ENCODE measurements at regions not wholly inside any gene's neighbourhood (a gene's known extent, or its start where the extent isn't known, plus 50 kb on each side); places are given as distances from the start of the nearest gene placed in this dataset.

DNA sequence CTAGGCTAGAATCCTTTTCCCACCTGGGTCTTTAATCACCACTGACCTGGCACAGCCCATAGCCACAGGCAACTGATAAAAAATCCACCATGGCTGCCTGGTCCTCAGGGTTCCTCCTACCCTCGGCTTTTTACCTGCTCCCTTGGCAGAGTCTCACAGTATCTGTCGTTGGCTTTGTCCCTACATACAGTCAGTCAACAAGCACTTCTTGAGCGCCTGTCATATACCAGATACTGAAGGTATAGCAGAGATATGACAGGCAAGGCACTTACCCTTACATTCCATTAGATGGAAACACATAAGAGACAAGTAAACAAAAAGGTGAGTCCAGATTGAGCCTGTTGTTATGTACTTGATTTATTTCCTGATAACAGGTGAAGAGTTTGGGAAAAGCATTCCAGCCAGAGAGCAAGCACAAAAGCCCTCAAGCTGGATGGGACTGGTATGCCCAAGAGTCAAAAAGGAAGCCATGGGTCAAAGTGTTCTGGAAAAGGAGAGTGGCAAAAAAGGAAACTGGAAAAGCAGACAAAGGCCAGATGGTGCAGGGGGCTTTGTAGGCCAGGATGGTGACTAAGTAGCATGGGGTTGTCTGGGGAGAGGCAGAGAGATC, 247.0 kb downstream of the CHD9NB start:
- TF ChIP-seq EZH2 (IDR thresholded peaks at IDR 0.05): no peak
- TF ChIP-seq, protein P1, sequence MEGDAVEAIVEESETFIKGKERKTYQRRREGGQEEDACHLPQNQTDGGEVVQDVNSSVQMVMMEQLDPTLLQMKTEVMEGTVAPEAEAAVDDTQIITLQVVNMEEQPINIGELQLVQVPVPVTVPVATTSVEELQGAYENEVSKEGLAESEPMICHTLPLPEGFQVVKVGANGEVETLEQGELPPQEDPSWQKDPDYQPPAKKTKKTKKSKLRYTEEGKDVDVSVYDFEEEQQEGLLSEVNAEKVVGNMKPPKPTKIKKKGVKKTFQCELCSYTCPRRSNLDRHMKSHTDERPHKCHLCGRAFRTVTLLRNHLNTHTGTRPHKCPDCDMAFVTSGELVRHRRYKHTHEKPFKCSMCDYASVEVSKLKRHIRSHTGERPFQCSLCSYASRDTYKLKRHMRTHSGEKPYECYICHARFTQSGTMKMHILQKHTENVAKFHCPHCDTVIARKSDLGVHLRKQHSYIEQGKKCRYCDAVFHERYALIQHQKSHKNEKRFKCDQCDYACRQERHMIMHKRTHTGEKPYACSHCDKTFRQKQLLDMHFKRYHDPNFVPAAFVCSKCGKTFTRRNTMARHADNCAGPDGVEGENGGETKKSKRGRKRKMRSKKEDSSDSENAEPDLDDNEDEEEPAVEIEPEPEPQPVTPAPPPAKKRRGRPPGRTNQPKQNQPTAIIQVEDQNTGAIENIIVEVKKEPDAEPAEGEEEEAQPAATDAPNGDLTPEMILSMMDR (IDR thresholded peaks at IDR 0.05): no peak

All from neural progenitor cell (in vitro differentiated cells).